ENCODE measurements at regions not wholly inside any gene's neighbourhood (a gene's known extent, or its start where the extent isn't known, plus 50 kb on each side); places are given as distances from the start of the nearest gene placed in this dataset.

- Histone ChIP-seq H3K4me3 (no peak overlapping the region), H3K4me1 (no peaks in the 10 kb centered on the region), H3K9me3 (no peaks in the 10 kb centered on the region), H3K27ac (no peak overlapping the region), H3K4me2 (no peak overlapping the region)
- TF ChIP-seq MAFK (IDR thresholded peaks at IDR 0.05; ENCODE audit: partially characterized antibody) (peak; percentile 23), HOXB13 (CRISPR knock-in tag; IDR thresholded peaks at IDR 0.05; ENCODE audit: low read depth) (no peak)
- FAIRE-seq (no peak), ATAC-seq (no peak; a peak in 1 of 6 replicates), DNase-seq (ENCODE audit: low read depth in 1 of 2, low spot score in 1 of 2) (no peak)
- ChIA-PET POLR2A (no interaction called here), CTCF (no interaction called here)
- 11% methylated on average over 6 of the region's 6 CpGs for WGBS (ENCODE audit: missing lambda C conversion rate)
These were observed 172.8 kb upstream of the SYNDIG1 start for GRCh38 chr20:24296477-24297261.

DNA sequence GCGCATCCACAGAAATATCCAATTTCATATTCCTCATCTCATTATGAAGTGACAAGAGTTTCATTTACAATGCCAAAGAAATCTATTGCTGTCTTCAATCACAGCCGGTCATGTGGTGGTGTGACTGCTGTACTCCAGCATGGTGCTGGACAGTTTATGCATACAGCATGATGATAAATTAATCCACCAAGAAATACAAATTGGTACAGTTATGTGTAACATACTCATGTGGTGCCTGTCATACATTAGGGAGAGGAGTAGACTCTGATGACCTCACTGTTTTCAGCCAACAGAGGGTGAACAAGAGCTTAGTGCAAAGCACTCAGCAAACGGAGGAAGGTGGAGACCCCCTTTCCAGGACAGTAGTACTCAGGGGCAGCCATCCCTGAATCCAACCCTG lies 178.4 kb upstream of the SYNDIG1 start:
- no peaks in the 10 kb centered on the region for H3K9me3 ChIP-seq
- ChIA-PET CTCF (no interaction called here), POLR2A (no interaction called here)
- no peak for FAIRE-seq
- H3K27ac ChIP-seq: no peak overlapping the region
- ATAC-seq: no peak
- DNase-seq (ENCODE audit: low read depth in 1 of 2, low spot score in 1 of 2): no peak
- TF ChIP-seq JUNB (IDR thresholded peaks at IDR 0.05): no peak
- no peak for TF ChIP-seq RAD21 (conservative IDR thresholded peaks at IDR 0.05 in 1 of 2, IDR thresholded peaks at IDR 0.05 in 1 of 2)
- no peak for TF ChIP-seq HEYL (CRISPR knock-in tag; IDR thresholded peaks at IDR 0.05)
- TF ChIP-seq NR3C1 (IDR thresholded peaks at IDR 0.05): no peak
- no peak for TF ChIP-seq KDM5A (IDR thresholded peaks at IDR 0.05)
- no peak for TF ChIP-seq MAX (IDR thresholded peaks at IDR 0.05)
- TF ChIP-seq HOXA7 (CRISPR knock-in tag; IDR thresholded peaks at IDR 0.05): no peak
- no peak for TF ChIP-seq BHLHE40 (IDR thresholded peaks at IDR 0.05; ENCODE audit: low read depth, low read length)
- no peak for TF ChIP-seq HDAC2 (IDR thresholded peaks at IDR 0.05)
- TF ChIP-seq EHF (CRISPR knock-in tag; IDR thresholded peaks at IDR 0.05): no peak
- no peak for TF ChIP-seq ATOH8 (CRISPR knock-in tag; IDR thresholded peaks at IDR 0.05; ENCODE audit: low read depth)
- TF ChIP-seq ZC3H11A (IDR thresholded peaks at IDR 0.05): no peak
- H3K4me3 ChIP-seq: no peak overlapping the region
- H3K4me2 ChIP-seq: no peak overlapping the region
- WGBS (ENCODE audit: missing lambda C conversion rate): 46% methylated on average over 3 of the region's 3 CpGs
- H3K4me1 ChIP-seq: no peaks in the 10 kb centered on the region

DNA sequence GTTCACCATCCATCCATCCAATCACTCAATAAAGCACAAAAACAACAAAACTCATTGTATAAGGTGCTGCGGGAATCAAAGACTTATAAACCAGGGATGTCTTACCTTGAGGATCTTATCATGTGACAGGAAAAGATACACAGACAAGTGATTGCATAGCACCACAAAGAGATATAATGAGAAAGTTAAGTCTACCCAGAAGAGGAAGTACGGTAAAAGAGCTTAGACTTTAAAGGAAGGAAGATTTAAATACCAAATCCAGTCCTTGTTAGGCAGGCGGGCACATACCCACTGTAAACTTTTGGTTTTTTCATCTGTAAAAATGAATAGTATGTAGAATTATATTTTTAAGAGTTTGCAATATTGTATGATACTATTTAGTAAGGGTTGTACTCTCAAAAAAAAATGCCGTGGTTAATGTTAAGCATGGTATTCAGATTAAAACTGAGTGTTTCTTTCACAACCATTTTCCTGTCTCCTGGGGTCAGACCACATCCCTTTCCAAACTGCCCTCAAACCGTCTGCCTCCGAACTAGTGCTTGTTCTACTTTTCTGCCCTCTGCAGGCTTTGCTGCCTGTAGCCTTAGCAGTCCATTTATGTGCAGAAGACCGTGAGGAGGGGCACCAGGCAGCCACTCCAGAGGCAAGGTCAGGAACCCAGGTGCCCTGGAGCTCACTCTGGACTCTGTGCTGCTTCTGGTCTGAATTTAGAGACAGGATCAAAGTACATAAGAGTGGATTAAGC lies 179.5 kb upstream of the SYNDIG1 start:
- Histone ChIP-seq H3K4me2 (no peak overlapping the region), H3K9me3 (no peaks in the 10 kb centered on the region), H3K27ac (no peak overlapping the region), H3K4me3 (no peak overlapping the region), H3K4me1 (no peaks in the 10 kb centered on the region)
- FAIRE-seq: no peak
- CTCF ChIA-PET: no interaction called here
- WGBS (ENCODE audit: missing lambda C conversion rate): 25% methylated on average over 7 of the region's 7 CpGs
- POLR2A ChIA-PET: no interaction called here
- no peak for DNase-seq (ENCODE audit: low read depth in 1 of 2, low spot score in 1 of 2)
- TF ChIP-seq ESRRA (IDR thresholded peaks at IDR 0.05; ENCODE audit: borderline replicate concordance, low read length): no peak
- TF ChIP-seq JUN (IDR thresholded peaks at IDR 0.05): no peak
- TF ChIP-seq HOXA7 (CRISPR knock-in tag; IDR thresholded peaks at IDR 0.05): no peak
- no peak for TF ChIP-seq HDAC2 (IDR thresholded peaks at IDR 0.05)
- TF ChIP-seq FOSB (CRISPR knock-in tag; IDR thresholded peaks at IDR 0.05): no peak
- TF ChIP-seq MAZ (IDR thresholded peaks at IDR 0.05; ENCODE audit: borderline replicate concordance, low read depth, low read length): no peak
- TF ChIP-seq TFCP2L1 (CRISPR knock-in tag; IDR thresholded peaks at IDR 0.05): no peak
- no peak for TF ChIP-seq ZC3H11A (IDR thresholded peaks at IDR 0.05)
- TF ChIP-seq BHLHE40 (IDR thresholded peaks at IDR 0.05; ENCODE audit: low read depth, low read length): no peak
- no peak for TF ChIP-seq KDM5A (IDR thresholded peaks at IDR 0.05)
- ATAC-seq: no peak

- 35% methylated on average over 5 of the region's 5 CpGs for WGBS (ENCODE audit: missing lambda C conversion rate)
- ChIA-PET POLR2A (no interaction called here), CTCF (no interaction called here)
- H3K9me3 ChIP-seq: no peaks in the 10 kb centered on the region
- H3K4me1 ChIP-seq: no peaks in the 10 kb centered on the region
- no peak overlapping the region for H3K27ac ChIP-seq
- no peak for ATAC-seq
- no peak for FAIRE-seq
- TF ChIP-seq ESRRA (IDR thresholded peaks at IDR 0.05; ENCODE audit: borderline replicate concordance, low read length) (no peak), SMC3 (IDR thresholded peaks at IDR 0.05) (no peak)
- no peak for DNase-seq (ENCODE audit: low read depth in 1 of 2, low spot score in 1 of 2)
- H3K4me3 ChIP-seq: no peak overlapping the region
- H3K4me2 ChIP-seq: no peak overlapping the region
These were observed 186.2 kb upstream of the SYNDIG1 start for GRCh38 chr20:24283186-24283585.

Measured in A549 (cell line).